Astrocyte of the hippocampus (primary cell): ENCODE measurements at regions not wholly inside any gene's neighbourhood (a gene's known extent, or its start where the extent isn't known, plus 50 kb on each side); places are given as distances from the start of the nearest gene placed in this dataset.

Source experiments
- DNase-seq: peaks from one replicate; pipeline ENCODE4 v3.0.0; 2011; ENCODE audit warnings: low read depth, low spot score

DNA sequence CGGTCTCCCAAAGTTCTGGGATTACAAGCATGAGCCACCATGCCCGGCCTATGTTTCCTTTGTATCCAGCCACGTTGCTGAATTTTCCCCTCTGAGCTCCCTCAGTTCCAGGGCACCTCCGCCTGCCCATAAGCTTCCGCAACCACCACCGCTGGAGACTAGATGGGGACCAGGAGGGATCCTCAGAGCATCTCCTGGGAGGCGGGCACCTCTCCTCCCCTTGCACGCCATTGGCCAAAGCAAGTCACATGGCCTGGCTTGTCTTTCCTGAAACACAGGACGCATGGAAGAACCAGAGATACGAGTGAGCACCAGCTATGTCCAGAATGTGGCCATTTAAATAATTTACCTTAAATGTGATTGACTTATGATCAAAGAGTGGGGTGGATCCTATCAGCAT is 388.3 kb downstream of the BRD1 start:
- DNase-seq = no peak

DNA sequence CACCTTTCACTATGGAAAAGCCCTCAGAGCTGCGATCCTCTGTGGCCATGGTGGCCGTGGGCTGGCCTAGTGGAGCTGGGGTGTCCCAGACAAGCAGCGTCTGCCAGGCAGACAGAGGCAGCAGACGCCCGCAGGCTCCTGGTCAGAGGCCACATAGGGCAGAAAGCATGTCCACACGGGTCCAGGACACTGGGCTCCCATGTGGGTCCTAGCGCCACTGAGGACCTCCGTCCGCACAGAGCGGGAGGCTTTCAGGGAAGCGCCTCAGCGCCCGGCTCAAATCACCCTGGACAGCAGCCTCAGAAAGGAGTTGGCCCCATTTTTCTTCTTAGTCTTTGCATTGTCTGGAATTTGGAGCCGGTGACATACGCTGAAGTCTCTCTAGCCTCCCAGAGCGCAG is 389.7 kb downstream of the BRD1 start:
- no peak for DNase-seq

DNA sequence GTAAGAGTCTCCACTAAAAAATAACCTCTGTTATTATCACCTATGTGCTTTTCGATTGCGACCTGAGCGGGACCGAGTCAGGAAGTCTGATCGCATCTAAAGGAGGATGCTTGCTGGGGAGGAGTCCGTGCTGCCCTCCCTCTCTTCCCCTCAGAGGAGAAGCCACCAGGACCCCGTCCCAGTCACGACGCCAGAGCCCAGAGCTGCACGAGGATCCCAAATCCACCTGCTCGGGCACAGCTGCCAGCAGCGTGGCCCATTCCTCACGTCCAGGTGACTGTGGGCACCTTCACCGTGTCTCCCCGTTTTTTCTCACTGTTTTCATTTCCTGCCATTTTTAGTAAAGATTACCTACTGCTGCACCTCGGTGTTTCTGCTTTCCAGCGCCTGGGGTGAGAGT is 390.3 kb downstream of the BRD1 start:
- no peak for DNase-seq

DNA sequence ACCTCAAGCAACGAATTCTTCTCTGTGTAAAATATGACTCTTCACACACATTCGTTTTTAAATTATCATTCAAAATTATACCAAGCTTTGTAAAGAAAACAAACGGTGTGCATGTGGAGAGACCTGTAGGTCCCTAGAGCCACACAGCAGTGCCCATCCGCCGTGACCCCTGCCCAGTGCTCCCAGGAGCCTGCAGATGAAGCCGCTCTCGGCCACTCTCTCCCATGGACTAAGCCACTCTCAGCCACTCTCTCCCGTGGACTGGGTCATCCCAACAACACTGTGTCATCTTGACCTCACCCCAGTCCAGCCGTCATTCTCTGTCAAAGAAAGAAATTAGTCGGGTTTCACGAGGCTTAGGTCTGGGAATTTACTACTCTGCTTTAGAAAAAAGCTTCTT is 391.6 kb downstream of the BRD1 start:
- DNase-seq = no peak

DNA sequence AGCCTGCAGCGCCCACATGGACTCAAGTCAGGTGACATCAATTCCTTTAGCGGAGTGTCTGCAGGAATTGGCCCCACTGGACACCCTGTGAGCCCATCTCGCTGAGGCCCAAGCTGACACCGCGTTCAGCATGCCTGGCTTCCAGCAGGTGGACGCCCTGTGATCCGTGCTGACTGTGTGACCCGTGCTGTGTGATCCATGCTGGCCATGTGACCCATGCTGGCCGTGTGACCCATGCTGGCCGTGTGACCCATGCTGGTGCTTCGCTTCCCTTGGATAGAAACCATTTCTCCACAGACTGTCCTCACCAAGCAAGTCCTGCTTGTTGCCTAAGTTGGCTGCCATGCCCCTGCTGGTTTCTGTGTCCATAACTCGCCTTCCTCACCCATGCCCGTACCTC is 392.1 kb downstream of the BRD1 start:
- DNase-seq = no peak

DNA sequence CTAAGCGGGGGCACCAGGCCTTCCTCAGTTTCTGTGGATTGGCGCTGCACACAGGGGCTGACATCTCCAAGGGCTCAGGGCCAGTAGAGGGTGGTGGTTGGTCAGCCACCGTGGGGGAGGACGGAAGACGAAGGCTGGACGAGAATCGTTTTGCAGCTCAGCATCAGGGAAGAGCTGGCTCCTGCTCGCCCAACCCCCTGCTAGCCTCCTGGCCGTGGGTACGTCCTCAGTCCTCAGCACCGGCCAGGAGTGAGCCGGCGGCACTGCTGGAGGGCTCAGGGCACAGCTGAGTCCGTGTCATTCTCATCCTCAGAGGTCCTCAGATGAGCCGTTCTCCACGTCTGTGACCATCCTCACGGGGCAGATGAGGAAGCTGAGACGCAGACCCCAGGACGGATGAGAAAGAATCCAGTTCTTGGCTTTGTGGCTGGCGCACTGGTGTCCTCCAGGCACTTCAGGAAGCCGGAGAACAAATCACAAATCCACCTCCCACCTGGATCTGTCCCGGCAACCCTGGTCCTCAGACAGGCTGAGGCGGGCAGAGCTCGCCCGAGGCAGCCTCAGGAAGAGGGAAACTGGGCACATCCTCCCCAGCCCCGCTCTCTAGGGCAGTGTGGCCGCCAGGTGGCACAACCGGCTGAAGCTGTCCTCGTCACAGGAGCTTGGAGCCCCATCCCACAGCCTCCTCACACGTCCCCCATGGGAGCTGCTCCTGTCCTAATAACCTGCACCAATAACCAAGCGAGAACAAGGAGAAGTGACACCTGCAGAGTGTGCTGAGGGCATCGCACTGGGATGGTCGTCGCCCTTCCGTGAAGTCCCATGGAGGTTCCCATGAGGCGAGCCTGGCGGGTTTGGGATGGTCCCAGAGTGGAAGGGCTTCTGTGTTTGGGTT is 393.7 kb downstream of the BRD1 start:
- no peak for DNase-seq

DNA sequence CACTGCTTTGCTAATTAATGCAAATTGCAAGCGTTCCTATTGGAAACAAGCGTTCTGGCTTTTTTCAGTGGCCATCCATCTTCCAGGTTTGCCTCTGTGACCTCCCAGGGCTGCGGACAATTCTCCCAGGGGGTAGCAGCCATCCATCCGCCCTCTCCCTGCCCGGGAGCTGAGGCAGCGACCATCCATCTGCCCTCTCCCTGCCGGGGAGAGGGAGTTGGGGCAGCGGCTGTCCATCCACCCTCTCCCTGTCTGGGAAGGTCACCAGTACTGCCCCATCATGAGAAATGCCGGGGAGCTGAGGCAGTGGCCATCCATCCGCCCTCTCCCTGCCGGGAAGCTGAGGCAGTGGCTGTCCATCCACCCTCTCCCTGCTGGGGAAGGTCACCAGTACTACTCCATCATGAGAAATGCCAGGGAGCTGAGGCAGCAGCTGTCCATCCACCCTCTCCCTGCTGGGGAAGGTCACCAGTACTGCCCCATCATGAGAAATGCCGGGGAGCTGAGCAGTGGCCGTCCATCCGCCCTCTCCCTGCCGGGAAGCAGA is 394.7 kb downstream of the BRD1 start:
- DNase-seq = no peak

DNA sequence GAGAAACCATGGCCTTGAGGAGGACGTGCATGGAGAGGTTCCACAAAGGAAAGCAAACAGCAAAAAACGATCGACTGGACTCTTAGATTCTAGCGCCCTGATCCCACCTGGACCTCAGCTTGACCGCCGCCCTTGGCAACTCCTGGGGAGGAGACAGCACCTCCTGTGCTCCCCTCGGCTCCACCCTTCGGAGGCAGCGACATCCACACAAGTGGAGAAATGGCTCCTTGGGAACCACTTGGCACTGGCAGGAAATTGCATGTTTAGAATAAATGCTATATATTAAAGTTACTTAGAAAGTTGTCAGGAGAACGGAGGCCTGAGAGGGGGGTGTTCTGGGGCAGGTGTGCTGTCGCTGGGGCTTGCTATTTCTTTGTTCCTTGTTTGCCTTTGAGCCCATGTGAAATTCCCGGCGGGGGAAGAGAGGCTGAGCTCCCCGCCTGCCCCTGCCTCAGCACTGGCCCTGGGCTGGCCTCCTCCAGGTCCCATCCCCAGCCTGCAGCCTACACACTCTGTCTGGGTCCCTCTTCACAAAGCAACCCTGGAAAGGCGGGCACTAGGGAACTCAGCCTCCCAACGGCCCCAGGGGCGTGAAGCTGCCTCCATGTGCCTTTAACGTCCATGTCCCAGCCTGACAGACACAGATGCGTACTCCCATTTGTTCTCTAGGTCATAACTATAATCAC is 395.3 kb downstream of the BRD1 start:
- no peak for DNase-seq

DNA sequence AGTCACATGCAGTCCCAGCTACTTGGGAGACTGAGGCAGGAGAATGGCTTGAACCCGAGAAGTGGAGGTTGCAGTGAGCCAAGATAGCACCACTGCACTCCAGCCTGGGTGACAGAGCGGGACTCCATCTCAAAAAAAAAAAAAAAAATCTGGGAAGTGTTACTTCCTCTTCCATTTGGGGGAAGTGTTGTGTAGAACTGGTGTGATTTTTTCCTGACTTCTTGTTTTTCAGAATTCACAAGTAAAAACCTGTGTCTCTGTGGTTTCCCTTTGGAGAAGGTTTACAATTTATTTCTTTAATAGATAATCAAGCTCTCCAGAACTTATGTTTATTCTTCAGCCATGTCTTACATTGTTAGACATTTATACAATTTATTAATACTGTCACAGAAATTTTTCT is 396.1 kb downstream of the BRD1 start:
- no peak for DNase-seq

DNA sequence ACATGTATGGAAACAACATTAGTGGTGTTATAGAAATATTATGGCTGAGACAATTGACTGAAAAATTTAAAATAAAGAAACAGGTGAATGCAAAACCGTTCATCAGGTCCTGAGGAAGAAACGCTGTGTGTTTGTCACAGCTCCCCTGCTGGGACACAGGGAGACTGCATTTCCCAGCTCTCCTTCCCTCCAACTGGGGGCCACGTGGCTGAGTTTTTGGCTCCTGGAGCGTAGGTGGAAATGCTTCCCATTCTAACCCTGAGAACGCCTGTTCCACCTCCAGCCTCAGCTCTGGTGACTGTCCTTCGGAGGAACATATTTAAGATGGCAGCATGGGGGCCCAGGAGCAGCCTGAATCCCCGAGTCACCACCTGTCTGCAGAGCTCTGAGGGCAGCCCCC is 398.6 kb downstream of the BRD1 start:
- DNase-seq = no peak

DNA sequence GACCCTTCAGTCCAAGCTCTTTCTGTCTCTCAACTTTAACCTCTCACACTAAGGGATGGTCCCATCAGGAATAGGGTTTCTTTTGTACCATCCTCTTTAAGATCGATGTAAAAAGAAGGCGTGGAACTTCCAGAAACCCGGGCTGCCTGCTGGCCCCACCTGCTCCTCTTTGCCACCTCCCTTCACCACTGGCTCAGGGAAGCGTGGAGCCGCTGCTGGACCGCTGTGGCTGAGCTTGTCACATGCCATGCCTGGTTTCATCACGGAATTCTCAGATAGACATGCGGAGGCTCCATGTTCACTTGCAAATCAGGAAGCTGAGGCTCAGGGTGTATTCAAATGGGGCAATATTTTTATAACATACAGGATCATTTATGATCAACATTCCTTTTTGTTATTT is 399.7 kb downstream of the BRD1 start:
- no peak for DNase-seq

DNA sequence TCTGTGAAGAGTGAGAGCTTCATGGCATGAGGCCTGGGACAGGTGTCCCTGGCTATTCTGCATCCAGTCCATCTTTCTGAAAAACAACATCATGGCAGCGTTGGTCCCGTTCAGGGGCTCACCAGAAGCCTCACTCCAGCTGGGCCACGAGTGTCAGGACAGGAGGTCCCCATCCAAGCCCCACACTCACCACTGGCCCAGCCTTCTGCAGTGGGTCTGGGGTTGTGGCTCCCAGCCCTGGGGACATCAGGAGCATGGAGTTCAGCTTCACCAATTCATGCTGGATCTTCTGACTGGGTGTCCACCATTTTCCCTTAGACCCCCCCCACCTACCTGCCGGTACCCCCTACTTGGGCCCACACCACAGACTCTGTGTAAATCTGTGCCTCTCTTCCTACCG is 400.3 kb downstream of the BRD1 start:
- no peak for DNase-seq

DNA sequence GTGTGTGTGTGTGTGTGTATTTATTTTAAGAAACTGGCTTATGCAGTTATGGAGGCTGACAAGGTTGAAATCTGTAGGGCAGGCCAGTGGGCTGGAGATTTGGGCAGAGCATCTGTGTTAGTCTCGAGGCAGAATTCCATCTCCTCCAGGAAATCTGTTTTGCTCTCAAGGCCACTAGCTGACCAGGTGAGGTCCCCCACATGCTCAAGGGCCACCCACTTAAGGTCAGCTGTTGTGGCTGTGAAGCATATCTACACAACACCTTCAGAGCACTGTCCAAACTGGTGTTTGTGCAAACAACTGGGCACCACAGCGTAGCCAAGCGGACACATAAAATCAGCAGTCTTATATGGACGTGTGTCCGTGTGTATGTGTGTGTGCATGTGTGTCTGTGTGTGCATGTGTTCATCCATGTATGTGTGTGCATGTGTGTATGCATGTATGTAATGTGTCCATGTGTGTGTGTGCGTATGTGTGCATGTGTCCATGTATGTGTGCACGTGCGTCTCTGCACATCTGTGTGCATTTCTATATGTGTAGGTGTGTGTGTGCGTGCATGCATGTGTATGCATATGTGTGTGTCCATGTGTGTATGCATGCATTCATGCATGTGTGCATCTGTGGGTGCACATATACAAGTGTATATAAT is 400.9 kb downstream of the BRD1 start:
- DNase-seq = no peak

DNA sequence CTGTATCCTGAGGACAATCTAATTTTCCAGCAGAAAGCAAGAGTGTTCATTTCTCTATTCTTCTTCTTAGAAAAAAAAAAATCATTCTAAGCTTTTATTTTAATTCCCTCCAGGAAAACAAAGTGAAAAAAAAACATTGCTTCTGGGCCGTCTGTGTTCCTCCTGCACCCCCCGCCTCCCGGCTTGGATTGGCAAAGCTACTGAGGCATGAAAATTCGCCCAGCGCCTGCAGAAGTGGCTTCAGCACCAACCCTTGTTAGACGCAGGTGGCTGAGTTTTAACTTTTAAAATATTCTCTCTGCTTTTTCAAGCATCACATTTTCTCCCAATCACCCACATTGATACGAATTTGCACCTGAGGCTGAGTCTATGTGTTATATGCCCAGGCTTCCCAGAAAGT is 401.6 kb downstream of the BRD1 start:
- no peak for DNase-seq

DNA sequence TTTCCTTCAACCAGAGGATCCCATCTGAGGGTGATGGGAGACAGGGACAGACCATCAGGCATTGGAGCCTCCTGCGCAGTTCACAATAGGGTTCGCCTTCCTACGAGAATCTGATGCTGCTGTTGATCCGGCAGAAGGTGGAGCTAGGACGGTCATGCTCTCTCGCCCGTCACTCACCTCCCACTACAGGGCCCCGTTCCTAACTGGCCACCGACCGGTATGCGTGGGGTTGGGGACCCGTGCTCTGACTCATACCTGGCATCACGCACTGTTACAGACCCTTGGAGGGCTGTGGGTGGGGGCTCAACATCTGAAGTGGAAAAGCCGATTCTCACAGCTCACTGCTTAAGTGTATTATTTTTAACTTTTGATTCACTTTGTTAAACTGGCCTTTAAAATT is 402.3 kb downstream of the BRD1 start:
- no peak for DNase-seq

DNA sequence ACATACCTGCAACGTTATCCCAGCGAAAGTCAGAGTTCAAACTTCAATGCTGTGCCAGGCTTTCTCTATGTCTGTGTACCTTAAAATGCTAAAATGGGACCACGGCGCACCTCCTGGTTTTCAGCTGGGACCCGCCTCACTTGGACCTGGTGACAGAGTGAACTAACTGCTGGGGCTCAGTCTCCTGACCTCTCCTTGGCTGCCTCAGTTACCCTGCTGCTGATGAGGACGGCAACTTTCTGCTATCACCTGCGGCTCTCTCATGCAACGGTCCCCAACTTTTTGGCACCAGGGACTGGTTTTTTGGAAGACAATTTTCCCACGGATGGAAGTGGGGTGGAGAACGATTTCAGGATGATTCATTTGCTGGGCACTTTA is 402.8 kb downstream of the BRD1 start:
- no peak for DNase-seq

DNA sequence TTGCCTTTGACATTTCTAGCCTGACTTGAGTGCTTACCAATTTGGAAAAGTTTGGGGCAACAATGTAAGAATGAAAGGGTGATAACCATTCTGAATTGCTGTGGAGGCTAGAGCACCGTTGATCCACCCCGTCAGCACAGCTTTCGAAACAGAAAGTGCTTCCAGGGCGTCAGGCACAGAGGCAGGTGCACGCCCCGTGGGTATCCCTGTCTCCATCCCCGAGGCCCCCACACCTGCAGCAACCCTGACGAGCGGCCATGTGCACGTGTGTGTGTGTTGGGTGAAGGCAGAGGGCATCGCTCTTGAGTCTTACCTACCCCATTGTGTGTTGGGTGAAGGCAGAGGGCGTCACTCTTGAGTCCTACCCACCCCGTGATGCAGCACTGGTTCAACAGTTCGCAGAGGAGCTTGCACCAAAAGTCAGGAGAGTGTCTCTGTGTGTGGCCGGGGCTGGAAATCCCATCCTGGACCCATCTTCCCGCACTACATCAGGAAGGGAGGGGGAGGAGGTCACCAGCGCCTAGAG is 404.5 kb downstream of the BRD1 start:
- no peak for DNase-seq

DNA sequence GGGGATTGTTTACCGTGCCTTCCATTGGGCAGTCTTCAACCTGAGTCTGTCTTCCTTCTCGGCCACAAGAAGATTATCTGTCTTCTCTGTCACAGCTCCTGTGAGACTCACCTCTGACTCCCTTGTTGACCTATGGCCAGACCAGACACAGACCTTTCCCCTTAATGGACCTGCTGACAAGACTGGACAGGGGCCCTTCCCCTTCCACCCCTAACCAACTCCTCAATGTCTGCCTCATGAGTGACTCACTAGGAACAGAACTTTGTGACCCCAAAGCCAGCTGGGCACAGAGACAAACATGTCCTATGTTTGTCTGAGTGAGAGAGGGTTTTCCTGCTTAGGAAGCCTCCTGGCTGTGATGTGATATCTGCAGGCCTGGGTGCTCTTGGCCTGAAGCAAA is 405.0 kb downstream of the BRD1 start:
- DNase-seq = no peak

DNA sequence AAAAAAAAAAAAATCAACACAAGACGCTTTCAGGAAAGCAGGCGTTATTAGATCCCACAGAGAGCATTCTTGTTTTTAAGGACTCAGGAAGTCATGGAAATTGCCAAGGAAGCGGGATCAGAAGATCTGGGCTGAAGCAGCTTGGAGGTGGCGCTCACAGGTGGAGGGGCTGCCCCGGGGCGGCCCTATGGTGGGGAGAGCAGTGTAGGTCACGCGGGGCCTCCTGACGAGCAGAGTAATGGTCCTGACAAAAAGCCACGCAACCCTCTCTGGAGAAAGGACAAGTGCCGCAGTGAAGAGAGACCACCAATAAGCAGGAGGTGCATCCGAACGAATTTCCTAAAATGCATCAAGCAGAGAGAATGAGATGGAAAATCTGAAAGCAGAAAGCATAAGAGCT is 407.0 kb downstream of the BRD1 start:
- DNase-seq = no peak

DNA sequence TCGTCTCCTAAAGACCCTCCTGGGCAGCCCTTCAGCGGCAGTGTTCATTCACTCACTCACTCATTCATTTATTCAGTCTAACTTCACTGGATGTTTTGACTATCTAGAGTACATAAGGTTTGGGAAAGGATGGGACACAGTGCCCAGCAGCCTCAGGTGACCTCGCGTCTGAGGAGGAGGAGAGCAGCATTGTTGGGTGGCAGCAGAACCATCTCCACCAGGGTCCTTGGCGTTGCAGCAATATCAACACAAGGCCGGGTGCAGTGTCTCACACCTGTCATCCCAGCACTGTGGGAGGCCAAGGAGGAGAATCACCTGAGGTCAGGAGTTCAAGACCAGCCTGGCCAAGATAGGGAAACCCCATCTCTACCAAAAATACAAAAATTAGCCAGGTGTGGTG is 408.0 kb downstream of the BRD1 start:
- no peak for DNase-seq

DNA sequence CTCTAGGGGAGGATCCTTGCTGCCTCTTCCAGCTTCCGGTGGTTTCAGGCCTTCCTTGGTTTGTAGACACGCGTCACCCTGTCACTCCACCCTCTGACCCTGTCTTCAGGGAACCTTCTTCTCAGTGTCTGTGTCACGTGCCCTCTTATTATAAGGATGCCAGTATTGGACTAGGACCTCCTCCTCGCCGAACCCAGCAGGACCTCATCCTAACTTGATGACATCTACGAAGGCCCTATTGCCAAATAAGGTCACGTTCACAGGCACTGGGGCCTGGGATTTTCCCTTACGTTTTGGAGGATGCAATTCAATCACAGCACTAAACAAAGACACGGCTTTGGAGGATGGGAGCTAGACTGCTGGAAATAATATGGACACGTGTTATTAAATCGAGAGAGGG is 408.7 kb downstream of the BRD1 start:
- DNase-seq = no peak

DNA sequence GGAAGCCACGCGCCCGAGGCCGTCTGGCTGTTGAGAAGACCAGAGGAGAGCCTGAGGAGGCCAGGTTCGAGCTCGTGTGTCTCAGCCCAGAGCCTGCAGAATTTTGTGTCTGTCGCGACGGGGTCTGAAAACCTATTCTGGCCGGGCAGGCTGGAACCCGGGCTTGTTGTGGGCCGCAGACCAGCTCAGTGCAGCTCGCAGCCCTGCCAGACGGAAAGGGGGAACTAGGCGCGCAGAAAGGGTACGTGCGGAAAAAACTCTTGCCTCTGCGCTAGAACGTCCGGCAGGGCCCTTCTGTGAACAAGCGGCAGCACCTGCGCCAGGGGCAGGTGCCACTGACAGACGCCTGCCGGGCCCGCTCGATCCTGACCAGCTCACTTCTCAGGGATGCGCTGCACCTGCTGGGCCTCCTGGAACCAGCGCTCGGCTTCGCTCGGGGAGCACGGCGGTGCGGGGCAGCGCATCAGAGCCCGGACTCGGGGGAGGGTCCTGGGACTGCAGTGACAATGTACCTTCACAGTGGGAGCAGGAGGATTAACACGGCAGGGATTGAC is 409.3 kb downstream of the BRD1 start:
- no peak for DNase-seq
